ENCODE measurements at regions not wholly inside any gene's neighbourhood (a gene's known extent, or its start where the extent isn't known, plus 50 kb on each side); places are given as distances from the start of the nearest gene placed in this dataset.

DNA sequence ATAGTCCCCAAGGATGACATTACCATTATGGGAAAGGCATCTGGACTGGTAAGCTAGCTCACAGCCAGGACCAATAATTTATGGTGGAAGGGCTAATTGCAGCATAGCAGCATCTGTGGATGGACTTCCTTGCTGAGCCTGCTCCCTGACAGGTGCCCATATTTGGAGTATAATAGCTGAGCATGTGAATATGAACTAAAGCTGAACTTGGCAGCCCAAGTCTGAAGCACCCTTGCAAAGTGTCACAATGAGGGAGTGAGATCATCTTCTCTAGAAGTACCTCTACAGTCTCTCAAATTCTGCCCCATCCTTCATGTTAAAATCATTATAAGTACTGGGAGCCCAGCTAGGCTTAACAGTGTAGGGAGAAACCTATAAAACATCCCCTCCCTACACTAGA is 128.2 kb upstream of the INPP4B start:
- DNase-seq = no peak

DNA sequence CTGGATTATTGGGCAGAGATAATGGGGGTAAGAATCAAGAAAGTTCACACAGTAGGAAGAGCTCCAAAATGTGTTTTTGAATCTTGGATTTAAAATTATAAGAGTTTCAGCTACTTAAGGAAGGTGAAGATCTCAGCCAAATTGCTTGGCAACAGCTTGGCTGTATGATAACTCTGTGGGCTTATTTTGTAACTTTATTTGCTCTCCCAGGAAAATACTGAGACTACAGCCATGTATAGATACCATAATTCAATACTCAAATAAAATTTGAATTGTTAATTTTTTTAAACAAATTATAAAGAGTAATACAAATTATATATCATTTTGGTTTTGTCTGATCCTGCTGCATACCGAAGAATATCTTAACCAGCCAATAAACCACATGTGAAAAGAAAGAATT is 129.5 kb upstream of the INPP4B start:
- DNase-seq = peak; percentile 13

DNA sequence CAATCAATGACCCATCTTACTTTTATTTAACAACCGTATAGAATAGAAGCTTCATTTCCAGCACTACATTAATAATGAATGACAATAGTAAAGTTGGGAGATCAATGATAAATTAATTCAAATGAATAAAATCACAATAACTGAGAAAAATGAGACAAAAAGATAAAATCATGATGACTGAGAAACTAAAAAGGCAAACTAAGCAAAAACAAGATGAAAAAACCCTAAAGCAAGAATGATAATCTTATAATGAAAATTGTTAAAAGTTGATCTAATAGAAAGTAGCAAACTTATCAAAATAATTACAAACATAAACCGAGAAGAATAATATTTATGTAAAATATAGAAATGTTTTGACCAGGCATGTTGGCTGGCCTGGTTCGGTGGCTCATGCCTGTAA is 130.4 kb upstream of the INPP4B start:
- no peak for DNase-seq

DNA sequence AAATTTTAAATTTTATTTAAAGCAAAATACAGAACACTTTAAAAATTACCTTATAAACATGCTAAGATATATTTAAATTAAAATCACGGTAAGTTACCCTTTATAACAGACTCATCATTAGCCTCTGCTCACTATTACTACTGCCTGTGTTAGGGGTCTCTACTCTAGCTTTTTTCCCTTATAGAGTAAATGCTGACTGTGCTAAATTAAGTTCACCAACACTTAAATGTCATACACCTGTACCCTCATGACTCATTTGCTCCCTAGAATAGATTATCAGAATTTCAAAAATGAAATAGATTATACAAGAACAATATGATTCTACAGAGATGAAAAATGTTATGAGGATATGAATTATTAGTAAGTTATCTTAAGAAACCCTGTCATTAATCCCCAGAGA is 131.1 kb upstream of the INPP4B start:
- DNase-seq = no peak

DNA sequence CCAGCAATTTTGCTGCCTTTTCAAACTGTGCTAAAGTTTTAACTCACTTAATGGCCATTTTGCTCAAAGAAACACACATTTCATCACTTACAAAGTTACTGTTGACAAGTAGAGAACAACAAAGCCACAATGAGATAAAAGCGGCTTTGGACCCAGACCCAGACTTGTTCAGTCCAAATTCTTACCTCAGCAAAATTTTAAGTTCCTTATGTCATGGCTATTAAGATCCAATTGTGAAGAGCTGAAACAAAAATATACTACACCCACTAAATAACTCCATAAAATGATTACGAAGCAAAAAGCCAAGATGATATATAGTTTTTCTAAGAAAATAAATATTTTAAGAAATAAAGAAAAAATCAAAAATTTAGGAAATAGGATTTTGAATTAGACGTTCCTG is 137.0 kb upstream of the INPP4B start:
- no peak for DNase-seq

DNA sequence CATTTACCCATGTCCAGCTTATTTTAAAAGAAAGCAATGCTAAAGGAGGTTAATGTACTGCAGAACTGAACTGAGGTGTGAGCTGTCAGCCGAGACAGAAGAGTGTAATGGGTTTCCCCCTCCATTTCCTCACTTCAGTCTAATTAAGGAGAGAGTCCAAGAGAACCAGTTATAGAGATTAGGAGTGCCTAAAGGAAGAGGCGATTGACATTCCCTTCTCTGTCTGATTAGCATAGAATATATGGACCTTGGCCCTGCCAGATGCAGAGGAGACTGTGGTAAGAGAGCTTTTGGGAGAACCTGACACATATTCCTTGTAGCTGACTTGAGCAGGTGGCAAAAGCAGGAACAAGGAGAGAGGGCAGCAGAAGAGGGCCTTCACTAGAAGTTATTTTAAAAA is 137.5 kb upstream of the INPP4B start:
- no peak for DNase-seq

DNA sequence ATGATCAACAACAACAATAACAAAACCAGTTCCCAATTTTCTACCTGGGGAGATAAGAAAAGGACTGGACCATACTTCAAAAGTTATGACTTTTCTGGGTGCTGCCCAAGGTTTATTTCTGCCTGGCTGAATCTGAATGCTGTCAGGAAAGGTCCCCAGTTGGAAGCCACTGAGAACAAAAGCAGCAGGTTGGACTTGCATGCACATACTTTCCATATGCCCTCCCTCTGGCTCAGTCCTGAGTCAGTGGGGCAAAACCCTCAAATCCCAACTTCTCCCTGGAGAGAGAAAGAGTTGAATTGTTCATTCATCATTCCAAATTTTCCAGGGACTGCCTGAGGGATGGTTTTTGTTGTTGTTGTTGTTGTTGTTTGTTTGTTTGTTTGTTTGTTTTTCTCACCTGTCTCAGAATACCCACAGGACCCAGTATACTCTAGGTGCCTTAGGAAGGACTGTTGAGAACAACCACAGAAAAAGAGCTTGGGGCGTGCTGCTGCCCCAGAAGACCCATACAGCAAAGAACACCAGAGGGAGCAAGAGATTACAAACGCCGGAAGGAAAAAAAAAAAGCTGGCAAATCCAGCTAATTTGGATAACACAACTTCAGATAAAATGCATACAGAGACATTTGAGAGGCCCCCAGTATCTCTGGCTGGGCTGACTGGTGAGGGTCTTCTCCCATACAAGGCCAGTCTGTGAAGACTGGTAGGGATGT is 138.9 kb upstream of the INPP4B start:
- peak; percentile 20 for DNase-seq

DNA sequence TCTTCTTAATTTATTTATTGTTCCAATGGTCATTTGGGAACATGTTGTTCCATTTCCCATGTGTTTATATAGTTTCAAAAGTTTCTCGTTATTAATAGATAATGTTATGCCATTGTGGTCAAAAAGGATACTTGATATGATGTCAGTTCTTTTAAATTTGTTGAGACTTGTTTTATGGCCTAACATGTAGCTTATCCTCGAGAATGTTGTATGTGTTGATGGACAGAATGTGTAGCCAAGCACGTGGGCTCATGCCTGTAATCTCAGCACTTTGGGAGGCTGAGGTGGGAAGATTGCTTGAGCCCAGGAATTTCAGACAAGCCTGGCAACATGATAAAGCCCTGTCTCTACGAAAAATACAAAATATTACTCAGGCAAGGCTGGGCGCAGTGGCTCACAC is 168.5 kb upstream of the USP38 start:
- no peak for DNase-seq

DNA sequence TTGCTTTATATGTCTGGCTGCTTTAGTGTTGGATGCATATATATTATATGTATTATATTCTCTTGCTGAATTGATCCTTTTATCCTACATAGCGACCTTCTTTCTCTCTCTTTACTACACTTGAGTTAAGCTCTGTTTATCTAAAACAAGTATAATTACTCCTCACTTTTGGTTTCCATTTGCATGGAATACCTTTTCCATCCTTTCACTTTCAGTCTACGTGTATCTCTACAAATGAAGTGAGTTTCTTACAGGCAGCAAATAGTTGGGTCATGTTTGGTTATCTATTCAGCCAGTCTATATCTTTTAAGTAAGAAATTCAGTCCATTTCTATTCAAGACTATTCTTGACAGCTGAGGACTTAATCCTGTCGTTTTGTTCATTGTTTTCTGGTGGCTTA is 167.5 kb upstream of the USP38 start:
- no peak for DNase-seq

DNA sequence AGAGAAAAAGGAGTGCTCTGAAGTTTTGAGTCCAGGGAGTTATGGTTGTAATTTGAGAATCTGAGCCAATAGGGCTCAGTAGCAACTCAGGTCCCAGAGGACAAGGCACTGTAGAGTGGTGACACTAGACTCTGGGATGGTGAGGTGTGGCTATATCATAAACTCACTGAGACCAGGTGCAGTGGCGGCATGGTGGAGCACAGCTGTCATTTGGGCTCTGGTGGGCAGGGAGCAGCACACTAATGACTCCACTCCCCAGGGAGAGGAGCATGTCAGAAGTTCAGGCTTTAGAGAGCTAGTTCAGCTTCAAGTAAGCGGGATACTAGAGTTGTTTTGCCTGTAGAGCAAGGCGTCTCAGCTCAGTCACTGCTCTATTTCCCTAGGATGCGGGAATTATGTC is 165.4 kb upstream of the USP38 start:
- no peak for DNase-seq

DNA sequence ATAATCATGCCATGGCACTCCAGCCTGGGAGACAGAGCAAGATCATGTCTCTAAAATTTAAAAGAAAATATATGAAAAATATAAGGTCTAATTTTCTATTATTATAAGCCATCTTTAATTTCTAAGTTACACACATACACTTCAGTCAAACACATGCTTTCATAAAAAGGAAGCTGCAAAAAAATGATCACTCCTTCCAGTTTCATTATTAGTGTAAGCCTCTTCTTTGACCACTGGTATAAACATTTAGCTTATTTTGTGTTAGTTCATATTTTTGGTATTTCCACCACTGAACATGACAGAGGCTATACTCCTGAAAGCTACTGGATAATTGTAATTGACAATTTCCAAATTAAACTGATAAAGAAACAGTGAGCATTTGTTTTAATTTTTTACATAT is 163.3 kb upstream of the USP38 start:
- no peak for DNase-seq

DNA sequence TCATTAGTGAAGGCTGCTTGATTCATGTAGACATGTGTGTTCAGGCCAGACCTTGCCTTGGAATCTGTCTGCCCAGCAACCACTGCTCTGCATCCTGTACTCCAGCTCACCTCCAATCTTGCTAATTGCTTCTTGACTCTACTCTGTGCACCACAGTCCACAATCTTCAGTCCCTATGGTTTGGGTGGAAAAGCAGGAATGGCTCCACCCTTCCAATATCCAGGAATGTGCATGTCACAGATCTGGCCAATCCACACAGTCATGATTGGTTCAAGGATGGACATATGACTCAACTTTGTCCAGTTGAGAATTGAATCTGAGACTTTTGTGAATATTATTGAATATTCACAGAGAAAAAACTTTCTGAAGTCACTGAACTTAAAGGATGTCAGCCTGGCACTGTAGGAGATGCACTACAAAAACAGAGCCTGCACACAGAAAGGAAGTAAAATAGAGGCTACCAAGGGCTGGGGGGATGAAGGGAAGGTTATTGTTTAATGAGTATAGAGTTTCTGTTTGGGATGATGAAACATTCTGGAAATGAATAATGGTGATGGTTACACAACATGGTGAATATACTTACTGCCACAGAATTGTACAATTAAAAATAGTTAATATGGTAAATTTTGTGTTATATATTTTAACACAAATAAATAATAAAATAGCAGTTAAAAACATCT is 161.3 kb upstream of the USP38 start:
- no peak for DNase-seq

DNA sequence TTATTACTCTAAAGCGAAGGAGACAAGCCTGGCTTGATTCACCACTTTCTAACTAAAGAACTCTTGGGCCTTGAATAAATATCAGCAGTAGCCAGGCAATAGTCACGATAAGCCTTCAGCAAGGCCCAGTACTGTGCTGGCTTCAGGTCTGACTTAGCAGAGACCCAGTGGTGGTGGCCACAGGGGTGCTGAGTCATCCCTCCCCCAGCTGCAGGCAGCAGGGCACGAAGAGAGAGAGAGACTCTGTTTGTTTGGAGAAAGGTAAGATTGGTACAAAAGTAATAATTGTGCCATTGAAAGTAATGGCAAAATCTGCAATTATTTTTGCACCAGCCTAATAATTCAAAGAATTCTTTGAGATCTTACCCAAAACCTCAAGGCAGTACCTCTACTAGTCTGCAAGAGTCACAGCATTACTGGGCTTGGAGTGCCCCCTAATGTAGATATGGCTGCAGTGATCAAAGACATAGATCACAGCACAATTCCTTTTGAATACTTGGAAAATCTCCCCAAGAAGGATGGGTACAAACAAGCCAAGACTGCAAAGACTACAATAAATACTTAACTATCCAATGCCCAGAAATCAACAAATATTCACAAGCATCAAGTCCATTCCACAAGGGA is 159.5 kb upstream of the USP38 start:
- DNase-seq = no peak

DNA sequence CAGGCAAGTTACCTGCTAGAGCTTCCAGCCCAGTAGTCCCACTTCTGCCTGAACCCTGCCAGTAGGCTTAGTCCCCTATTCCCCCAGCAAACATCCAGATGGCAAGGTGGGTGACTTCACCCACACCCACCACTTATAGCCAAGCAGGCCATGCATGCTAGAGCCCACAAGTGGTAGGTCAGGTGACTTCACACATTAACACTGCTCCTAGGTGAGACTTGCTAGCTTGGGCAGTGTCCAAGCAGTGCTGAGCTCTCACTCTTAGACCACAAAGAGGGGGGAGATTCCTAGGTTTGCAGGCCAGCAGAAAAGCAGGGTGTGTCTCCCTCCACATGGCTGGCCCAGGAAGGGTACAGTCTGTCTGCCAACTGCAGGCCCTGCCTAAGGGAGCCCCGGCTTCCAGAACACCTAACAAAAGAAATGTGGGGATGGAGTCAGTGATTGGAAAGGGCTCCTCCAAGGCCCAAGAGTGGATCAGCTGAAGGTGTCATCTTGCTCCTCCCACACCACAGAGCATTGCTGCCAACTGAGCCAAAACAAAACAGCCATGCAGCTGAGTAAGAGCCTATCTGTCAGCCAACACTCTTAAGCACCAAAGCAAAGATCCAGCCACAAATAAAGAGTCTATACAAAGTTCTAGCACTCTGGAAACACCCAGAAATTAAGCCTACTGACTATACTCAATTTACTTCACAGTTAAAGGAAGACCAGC is 158.1 kb upstream of the USP38 start:
- no peak for DNase-seq

DNA sequence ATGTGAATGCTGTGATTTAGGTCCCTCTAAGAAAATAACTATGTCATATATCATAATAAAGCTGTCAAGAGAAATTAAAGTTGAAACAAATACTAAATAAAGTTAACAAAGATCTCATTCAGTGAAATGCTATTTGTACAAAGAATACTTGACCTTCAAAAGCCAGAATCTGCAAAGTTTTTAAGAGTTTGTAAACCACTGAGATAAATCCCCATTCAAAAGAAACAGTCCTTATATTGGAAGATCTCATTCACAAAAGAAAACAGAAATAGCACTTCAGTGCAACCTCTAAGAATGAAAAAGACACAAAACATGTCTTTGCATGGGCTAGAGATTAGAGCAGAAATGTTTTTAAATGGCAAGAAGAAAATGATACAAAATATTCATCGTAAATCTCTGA is 149.1 kb upstream of the USP38 start:
- no peak for DNase-seq

DNA sequence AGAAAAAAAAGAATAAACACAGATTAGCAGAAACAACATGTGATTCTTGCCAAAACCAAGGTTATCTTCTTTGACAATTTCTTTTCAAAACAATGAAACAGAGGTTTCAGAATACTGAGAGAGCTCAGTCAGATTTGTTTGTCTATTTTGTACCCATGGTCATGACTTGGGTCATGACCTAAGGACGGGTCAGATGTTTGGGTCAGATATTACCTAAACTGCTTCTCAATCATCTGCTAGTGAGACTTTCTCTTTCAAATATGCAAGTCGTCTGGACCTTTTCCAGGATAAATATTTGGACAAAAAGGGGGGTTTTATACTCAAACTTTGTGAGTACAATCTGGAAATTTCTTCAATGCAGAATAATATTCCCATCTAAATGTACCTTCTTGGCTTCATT is 148.3 kb upstream of the USP38 start:
- no peak for DNase-seq

DNA sequence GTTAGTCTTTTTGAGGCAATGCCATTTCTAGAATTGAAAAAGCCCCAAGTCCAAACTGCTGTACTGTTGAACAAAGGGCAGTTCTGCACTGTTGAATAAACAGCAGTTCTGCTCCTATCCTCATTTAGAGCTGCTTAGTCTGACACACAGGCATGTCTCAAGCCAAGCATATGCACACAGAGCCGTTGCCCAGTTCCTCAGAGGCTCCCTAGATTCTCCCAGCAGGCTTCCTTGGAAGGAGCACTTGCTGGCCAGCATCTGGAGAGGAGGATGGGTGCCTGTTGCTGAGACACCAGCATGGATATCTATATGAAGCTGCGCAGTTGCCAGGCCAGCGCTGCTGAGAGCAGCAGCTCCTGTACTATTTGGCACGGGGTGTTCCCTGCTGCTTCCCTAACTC is 138.3 kb upstream of the USP38 start:
- DNase-seq = no peak

DNA sequence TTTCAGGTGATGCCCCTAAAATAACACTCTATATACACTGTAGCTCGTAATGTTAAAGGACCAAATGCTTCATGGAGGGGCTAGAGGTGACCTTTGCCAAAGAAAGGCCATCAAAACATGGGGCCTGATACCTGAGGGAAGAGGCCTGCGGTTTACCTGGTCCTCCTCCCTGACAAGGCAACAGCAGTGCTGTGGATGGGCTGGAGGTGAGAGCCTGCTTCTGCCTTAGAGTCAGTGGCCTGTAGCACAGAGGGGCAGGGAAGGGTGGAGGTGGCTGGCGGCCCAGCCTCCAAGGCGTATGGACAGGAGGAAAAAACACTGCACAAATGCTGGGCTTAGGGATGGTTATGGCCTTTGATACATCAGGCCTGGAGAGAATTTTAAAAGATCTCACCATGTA is 137.8 kb upstream of the USP38 start:
- no peak for DNase-seq

DNA sequence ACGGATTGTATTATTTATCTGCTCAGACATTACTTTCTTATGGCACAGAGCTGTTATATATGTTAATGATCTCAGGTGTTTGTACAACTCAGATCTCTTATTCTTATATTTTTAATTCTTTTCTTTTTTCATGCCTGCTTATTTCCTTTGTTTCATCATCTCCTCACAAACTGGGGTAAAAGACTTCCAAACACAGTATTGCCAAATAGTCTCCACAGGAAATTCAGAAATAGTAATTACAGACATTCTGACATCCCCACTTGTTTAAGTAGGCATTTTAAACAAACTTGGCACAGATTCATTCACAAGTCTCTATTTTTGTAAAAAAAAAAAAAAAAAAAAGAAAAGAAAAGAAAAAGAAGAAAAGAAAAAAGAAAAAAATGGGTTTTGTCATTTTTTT is 129.7 kb upstream of the USP38 start:
- no peak for DNase-seq

DNA sequence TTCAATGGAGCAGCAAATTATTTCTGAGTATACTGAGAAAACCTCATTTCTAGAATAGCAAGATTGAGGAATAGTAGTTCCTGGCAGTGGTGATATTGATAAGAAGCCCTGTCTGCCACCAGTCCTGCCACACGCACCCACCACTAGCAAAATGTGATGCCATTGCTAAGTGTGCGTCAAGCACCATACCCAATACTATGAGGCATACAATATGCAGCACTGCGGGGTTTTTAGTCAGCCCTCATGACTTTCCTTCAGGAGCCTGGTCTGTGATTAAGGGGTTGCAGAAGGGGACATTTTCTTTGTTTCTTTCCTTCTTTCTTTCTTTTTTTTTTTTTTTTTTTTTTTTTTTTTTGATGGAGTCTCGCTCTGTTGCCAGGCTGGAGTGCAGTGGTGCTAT is 128.7 kb upstream of the USP38 start:
- DNase-seq = no peak

DNA sequence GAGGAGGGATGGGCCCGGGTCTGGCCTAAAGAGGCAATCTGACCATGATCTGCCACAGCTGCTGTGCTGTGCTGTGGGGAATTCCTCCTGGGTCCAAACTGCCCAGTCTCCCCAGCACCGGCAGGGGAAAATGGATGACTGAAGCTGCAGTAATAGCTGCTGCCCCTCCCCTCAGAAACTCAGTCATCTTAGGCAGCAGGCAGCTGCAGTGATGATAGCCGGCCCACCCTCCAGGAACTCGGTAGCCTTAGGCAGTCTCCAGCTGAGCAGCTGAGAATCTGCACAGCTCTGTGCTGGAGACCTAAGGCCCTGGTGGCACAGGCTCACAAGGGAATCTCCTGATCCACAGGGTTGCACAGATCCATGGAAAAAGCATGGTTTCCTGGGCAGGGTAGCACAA is 113.4 kb upstream of the USP38 start:
- DNase-seq = no peak

DNA sequence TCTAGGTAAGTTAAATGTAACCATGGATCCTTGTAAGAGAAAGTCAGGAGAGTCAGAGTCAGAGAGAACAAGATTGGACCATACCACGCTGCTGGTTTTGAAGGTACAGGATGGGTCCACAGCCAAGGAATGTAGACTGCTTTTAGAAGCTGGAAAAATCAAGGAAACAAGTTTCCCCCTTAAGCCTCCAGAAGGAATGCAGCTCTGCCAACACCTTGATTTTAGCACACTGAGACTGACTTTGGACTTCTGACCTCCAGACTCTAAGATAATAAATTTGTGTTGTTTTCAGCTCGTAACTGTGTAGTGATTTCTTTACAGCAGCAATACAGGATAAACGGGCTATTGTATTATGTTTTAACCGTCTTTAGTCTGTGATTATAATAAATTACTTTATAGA is 108.0 kb upstream of the USP38 start:
- no peak for DNase-seq

DNA sequence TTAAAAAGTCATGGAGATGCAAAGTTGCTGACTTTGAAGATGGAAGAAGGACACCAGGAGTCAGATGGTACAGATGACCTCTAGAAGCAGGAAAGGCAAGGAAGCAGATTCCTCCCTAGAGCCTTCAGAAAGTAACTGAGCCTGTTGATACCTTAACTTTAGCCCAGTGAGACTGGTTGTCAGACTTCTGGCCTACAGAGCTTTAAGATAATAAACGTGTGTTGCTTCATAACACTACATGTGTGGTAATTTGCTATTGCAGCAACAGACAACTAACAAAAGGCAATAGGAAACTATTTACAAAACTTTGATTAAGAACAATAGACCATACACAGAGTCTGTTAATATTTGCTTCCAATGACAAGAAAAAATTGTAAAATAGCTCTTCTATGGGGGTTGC is 102.0 kb upstream of the USP38 start:
- DNase-seq = no peak
